Skin of body (tissue), 1 donor: ENCODE measurements at regions not wholly inside any gene's neighbourhood (a gene's known extent, or its start where the extent isn't known, plus 50 kb on each side); places are given as distances from the start of the nearest gene placed in this dataset.
A peak's percentile ranks its signal among the peaks of the same experiment; 100 is the strongest.

Experiments used
- DNase-seq: peaks from one replicate; lab custom pipeline; 2025; lab: John Stamatoyannopoulos, UW

DNA sequence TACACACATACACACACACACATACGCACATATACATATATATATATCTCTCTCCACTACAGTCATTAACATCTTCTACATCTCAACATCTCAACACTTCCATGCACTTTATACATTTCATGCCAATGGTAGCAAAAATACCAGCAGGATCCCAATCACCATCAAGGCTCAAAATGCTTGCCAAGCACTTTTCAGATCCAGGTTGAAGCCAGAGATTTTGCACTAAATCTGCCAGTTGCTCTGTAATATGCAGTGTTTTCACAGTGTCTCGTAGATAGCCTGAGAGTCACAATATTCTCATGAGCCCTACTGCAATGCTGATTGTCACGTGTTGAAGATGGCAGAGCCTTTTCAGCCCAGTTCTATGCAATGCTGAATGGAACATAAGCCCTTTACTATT is 1140.9 kb upstream of the C9orf72 start:
- DNase-seq: no peak

DNA sequence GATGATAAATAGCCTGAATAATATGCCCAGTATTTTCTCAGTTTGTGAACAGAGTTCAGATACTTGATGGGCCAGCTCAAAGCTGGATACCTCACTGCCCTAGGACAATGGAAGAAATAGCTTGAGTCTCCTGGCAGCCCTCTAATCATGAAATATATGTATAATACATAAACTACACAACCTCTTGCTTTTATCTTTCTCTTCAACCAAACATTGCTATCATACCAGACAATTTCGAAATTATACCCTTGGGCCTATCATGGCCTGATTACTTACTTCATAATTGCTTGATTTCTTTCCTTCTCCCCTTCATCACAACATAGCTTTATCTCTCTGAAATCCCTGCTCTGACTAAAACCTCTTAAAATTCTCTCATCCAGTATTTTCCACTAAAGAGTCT is 1144.9 kb upstream of the C9orf72 start:
- no peak for DNase-seq

- no peak for DNase-seq
These were observed 1147.5 kb upstream of the C9orf72 start for GRCh38 chr9:28720746-28721145.

DNA sequence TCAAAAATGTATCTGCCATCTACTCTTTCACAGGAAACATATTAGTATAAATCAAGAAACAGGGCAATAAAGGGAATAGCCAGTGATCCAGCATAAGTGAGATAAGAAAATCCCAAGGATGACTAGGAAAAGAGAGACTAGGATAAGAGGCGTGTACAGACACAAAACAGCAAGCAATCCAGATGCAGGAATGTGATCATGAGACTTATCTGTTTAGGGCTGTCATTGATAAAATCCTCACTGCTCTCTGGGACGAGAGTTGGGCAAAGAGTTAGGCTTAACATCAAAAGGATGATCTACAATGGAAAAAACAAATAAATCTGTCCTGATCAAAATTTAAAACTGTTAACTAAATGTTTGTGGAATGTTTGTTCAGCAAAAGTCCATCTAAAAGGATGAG is 1156.8 kb upstream of the C9orf72 start:
- no peak for DNase-seq

DNA sequence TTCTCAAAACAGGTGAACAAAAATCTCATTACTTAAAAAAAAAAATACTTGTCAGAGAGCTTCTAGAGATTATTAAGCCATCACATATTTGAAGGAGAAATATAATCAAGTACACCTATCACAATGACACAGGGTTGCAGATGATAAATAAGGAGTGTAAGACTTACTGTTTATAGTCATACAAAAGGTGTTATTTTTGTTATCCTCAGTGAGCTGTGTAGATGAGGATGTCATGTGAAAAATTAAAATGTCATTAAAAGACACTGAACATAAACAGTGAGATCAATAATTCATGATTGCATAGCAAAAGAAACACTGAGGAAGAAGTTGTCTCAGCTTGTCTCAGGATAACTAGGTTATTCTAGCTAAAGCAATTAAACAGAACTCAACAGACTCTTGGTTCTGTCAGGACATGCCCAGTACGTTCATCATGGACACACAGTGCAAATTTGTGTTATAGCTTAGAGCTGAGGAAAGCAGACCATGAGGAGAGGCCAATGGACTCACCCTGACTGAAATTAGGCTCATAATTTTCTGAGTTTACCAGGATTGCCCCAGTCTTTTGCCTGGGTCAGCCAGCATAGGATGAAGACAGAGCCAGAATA is 1162.6 kb upstream of the C9orf72 start:
- DNase-seq: no peak

DNA sequence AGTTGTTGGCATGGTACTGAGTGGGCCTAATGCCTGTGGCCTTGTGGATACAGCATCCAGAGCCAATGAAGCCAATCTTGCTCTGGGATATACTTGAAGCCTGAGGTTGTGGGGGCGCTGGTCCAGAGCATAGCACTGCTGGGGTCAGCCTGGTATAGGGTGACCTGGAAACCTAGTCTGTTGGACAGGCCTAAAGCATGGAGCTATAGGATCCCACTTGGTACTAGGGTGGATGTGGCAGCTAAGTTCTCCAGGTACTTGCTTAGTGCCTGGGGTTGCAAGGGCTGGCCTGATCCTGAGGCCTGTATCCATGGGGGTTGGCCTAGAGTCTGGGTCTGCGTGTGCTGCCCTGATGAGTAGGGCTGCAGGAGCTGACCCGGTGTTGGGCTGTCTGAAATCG is 1168.2 kb upstream of the C9orf72 start:
- DNase-seq: no peak

GRCh38 chr9:28747351-28747985 is 1174.2 kb upstream of the C9orf72 start:
- DNase-seq: no peak

DNA sequence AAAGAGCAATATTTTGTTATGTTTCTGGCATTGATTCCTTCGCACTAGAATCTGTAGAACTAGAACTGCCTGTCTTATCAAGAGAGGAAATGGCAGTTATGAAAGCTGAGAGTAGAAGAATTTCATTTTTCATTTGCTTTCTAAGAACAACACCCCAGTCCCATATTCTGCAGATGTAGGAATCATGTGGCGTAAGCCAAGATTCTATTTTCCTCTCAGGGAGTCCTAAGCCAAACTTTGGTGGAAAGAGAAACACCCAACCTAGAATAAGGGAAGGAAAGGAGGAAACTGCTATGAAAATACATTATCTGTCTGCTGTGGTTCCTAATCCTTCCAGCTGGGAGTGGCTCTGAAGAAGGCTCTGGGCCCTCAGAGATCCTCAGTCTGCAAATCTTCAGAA is 1176.9 kb upstream of the C9orf72 start:
- no peak for DNase-seq

DNA sequence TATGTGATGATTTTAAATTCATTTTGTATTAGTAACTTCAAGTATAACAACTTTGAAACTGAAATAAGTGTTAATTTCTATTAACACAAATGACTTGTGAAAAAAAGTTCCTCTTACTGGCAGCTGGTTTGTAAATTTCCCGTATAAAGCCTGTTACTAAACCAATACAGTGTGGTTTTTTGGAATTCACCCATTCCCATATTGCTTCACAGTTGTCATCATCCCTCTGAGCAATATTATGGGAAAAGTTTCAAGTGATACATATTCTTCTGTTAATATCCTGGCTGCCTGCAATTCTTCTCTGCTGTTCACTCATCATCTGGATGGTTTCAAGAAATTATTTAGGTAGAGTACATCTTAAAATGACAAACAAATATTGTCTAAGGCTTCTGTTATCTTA is 1185.1 kb upstream of the C9orf72 start:
- DNase-seq: no peak

DNA sequence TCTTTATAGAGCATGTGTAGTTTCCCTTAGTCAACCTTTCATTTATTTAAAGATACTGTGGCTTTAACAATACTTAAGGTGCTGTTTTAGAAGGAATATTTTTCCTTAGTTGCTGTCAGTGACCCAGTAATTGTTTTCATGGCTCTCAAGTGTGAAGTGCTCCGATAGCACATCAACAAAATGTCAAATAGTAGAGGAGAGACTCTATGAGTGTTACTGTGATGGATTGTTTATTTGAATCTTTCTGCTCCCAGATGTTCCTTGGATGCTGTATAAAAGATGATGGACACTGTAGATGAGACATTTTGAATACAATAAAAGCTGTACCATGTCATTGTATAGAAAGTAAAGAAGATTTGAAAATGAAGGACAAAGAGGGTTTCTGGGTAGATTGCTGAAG is 1185.7 kb upstream of the C9orf72 start:
- DNase-seq: no peak

DNA sequence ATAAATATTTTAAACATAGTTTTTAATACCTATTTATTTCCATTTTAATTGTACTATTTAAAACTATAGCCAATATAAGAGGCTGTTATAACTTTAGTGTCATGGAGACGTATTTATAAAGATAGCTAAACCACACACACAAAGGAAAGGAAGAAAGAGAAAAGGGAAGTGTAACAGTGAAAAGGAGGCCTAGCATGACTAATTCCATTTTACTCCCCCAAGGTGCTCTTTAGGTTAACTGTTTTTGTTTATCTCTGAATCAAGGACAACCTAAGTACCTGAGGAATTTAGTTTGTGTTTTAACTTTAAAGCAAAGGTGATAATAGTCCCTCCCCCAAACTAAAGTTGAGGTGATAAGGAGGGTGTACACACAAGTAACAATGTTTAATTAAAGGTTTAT is 1188.9 kb upstream of the C9orf72 start:
- no peak for DNase-seq

DNA sequence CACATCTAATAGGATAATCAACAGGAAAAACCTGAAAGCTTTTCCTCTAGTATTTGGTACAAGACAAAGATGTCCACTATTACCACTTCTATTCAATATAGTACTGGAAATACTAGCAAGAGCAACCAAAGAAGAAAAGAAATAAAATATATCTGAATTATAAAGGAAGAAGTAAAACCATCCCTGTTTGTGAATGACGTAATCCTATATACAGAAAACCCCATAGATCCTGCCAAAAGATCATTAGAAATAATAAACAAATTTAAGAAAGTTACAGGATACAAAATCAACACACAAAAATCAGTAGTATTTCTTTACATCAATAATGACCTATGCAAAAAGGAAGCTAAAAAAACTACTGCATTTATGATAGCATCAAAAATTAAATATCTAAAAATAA is 1191.3 kb upstream of the C9orf72 start:
- no peak for DNase-seq

- DNase-seq: no peak
These were observed 1196.9 kb upstream of the C9orf72 start for GRCh38 chr9:28770226-28770625.

DNA sequence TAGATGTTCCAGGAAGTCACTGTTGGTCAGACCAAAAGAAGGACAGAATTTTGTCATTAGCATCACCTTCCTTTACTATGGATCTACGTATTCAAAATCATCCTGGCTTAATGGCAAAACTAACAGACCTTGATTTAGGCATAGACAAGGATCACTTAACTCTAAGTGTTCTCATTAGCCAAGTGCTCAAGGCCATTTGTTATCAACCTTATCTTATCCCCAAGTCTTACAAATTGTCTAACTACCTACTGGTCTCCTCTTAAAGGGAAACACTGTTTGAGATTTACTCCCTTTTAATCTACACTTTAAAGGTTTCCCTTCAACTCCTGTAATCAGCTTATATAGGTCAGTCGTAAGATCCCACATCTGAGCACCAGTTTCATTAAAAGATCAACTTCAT is 1197.5 kb upstream of the C9orf72 start:
- no peak for DNase-seq

DNA sequence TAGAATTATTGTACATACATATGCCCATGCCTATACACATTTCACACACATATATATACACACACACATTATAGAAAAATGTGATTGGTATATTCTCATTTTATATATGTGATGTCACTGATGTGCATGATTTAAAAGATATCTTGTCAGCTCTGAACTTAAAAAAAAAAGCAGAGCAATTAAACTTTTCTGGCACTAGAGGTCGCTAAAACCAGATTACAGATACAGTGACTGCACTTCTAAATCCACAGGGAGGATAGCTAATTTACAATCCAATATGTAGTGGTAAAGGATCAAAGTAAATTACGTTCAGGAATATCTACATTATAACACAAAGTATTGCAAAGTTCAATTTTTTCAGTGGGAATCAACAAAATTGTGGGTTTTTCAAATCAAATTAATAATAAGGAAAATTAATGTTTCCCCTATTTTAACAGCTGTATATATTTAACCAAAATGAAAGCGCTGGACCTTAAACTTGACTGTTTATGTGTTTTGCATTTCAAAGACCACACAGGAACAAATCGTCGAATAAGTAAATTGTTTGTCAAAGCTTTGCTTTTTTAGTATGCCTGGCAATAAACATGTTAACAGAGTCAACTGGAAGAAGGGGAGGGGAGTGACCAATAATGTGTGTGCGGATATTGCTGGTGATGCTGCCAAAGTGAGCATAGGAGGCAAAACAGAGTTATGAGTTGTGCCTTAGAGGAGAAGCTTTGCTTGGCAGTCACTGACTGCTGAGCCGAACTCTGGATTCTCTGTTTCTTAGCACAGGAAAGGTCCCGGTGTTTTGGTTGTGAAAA is 1201.4 kb upstream of the C9orf72 start:
- peak; percentile 23 for DNase-seq

GRCh38 chr9:28779243-28779642 is 1206.0 kb upstream of the C9orf72 start:
- no peak for DNase-seq

DNA sequence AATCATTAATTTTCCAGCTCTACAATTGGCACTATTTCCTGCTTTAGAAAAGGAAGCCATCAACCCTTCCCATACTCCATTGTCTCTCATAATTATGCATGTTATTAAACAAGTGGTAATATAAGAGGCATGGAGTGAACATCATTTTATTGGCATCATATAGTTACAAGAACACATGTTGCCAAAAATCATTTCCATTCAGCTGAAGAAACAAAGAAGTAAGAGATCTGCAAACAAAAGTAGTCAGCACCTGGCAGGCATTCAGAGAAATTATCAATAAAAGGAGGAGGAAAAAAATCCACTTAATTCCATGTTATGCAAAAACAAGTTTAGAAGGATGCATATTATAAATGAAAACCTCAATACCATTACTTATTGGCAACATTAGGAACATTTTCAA is 1208.2 kb upstream of the C9orf72 start:
- no peak for DNase-seq

DNA sequence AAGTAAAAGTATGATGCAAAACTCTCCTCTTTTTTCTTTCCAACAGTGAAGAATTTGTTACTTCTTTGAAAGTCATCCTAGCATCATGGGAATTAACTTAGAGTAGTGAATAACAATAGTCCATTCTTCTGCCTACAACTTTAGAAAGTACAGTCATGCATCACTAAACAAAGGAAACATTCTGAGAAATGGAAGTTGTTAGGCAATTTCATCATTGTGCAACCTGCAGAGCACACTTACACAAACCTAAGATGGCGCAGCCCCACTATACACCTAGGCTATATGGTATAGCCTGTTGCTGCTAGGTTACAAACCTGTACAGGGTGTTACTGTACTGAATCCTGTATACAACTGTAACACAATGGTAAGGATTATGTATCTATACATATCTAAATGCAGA is 1209.3 kb upstream of the C9orf72 start:
- DNase-seq: no peak

DNA sequence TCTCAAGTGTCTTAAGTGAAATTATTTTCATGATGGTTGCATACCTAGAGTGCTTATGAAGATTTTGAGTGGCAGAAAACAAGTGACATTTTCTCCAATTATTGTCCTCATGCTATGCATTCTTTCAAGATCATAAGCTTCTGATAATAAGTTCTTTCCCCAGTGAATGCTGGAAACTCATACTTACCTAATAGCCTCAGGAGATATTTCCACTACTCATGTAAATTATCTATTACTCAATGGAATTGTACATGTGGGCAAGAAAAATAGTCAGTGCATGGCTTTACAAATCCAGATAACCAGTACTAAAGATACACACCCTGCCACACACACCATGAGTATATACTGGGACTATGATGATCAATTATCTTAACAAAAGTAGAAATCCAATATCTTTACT is 1219.4 kb upstream of the C9orf72 start:
- no peak for DNase-seq

GRCh38 chr9:28799876-28800275 is 1226.6 kb upstream of the C9orf72 start:
- DNase-seq: no peak

DNA sequence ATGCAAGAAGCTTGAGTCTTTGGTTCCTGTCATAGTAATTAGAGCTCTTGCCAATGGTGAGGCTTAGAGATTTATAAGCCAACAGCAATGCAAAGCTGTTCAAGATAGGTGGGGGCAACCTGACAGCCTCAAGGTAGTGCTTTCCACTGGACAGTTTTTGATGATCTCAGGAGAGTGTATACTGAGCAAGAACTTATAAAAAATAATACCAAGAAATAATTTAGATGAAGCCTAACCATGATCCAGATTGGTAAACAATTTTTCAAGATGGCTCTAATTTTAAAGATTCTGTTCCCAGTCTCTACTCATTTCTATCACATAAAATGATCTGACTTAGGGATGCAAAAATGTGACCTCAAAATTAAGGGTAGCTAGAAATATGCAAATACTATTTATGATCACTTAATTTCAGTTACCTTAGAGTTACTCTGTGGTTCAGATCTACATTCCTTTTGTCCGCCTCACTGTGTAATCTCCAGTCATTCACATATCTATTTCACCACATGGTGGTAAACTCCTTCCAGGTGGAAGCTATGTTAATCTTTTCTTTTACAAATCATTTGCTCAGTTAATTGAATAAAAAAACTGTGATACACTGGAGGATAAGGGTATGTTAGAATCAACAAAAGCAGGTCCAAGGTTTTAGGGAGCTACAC is 1228.0 kb upstream of the C9orf72 start:
- no peak for DNase-seq

- no peak for DNase-seq
These were observed 1231.9 kb upstream of the C9orf72 start for GRCh38 chr9:28805197-28805596.
